Adrenal gland (tissue), 9 donors: ENCODE measurements at regions not wholly inside any gene's neighbourhood (a gene's known extent, or its start where the extent isn't known, plus 50 kb on each side); places are given as distances from the start of the nearest gene placed in this dataset.

ENCODE experiments used
- DNase-seq, 7 donors: peaks; one replicate each; pipeline ENCODE4 v3.0.0-alpha.2; 2019 to 2020
- H3K27ac ChIP-seq, 5 donors: fragments of 200-600 bp; sonication (generic) in 4 of 5; 1 replicate in 3 of 5; 2 replicates in 2 of 5; pipeline versions ENCODE4 v1.5.1 to v1.8.0; 2016 to 2020; ENCODE audit warnings: mild to moderate bottlenecking in 1 of 5
- H3K27me3 ChIP-seq: fragments of 200-600 bp; 2 replicates; pipeline ENCODE4 v1.8.0; 2021
- H3K36me3 ChIP-seq, 2 donors: fragments of 200-600 bp; replicated peaks in 1 of 2; 1 replicate in 1 of 2; 2 replicates in 1 of 2; pipeline versions ENCODE4 v1.5.1 to v1.8.0; 2018 to 2022
- H3K4me1 ChIP-seq, 2 donors: fragments of 200-600 bp; replicated peaks in 1 of 2; 1 replicate in 1 of 2; 2 replicates in 1 of 2; pipeline versions ENCODE4 v1.5.1 to v1.8.0; 2018 to 2021
- H3K4me3 ChIP-seq, 4 donors: fragments of 200-600 bp; sonication (generic) in 3 of 4; one replicate each; pipeline ENCODE4 v1.5.1; 2016 to 2018
- H3K9me3 ChIP-seq, 3 donors: fragments of 200-600 bp; sonication (generic) in 1 of 3; replicated peaks in 1 of 3; 1 replicate in 2 of 3; 2 replicates in 1 of 3; pipeline versions ENCODE4 v1.5.1 to v1.8.0; 2016 to 2021
- POLR2A ChIP-seq, 2 donors: fragments of 450-650 bp; IDR thresholded peaks; one replicate each; pipeline ENCODE4 v1.6.1; 2017; ENCODE audit warnings: antibody characterized with exemption in 2 of 2, mild to moderate bottlenecking in 2 of 2, moderate library complexity in 1 of 2
- WGBS, 4 donors: extraction: QIAGEN DNeasy Blood & Tissue Kit in 2 of 4; methylation state at CpG; one replicate each; pipeline versions ENCODE4 v1.1.5 to v1.1.7; 2013 to 2017; 5-methylcytosine and 5-hydroxymethylcytosine counted together
- intact Hi-C, 2 donors: fragments of 100-400 bp; cut with DNase I; formaldehyde crosslinking; loops; one replicate each; pipeline versions ENCODE4 v1.14.1 to v1.15.0; 2022 to 2023
- TF ChIP-seq, protein P1 (sequence below), 6 experiments: fragments of 450-650 bp in 4 of 6; fragments of 200-600 bp in 2 of 6; sonication (generic) in 1 of 6; IDR thresholded peaks; 1 replicate in 5 of 6; 2 replicates in 1 of 6; pipeline versions ENCODE4 v1.5.1 to v1.8.0; 2016 to 2021; ENCODE audit warnings: antibody characterized with exemption in 6 of 6, mild to moderate bottlenecking in 2 of 6, moderate library complexity in 1 of 6
- donor health status: healthy with polysubstance abuse.
- donor health status: Bipolar disorder and iron deficiency.
- donor health status: DM: yes; HTN: yes; CAD: no.
- donor health status: DM: no; HTN: no; CAD: no.
- donor health status: DM: no; HTN: no; CAD: no.

DNA sequence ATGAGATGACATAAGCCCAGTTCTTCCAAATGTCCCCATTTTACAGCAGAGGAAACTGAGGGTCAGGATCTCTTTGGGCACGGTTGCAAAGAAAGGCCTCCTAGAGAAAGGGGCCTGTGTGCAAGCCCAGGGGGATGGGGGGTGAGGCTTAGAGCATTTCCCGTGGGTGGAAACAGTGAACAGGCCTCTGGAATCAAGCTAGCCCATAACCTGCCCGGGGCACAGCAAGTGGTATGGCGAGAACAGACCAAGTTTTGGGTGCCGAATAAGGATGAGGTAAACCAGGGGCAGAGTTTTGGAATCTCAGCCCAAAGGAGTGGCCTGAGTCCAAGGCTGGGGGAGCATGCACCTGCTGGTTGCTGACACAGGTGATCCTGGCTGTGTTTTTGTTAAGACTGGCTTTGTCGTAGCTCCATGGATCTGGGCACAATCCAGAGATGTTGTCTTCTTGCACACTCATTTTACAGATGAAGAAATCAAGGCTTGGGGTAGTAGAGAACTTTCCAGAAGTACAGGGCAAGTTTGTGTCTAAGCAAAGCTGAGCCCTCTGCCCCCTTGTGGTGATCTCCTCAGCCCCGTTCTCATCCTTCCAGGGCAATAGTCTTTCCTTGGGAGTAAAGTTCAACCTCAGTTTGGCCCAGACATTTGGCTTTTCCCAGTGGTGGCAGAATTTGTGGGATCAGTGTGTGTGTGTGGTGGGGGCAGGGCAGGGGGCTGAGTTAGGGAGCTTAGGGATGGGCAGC lies 53.5 kb upstream of the MYEOV start:
- TF ChIP-seq POLR2A (IDR thresholded peaks at IDR 0.05): no peak
- TF ChIP-seq, protein P1, sequence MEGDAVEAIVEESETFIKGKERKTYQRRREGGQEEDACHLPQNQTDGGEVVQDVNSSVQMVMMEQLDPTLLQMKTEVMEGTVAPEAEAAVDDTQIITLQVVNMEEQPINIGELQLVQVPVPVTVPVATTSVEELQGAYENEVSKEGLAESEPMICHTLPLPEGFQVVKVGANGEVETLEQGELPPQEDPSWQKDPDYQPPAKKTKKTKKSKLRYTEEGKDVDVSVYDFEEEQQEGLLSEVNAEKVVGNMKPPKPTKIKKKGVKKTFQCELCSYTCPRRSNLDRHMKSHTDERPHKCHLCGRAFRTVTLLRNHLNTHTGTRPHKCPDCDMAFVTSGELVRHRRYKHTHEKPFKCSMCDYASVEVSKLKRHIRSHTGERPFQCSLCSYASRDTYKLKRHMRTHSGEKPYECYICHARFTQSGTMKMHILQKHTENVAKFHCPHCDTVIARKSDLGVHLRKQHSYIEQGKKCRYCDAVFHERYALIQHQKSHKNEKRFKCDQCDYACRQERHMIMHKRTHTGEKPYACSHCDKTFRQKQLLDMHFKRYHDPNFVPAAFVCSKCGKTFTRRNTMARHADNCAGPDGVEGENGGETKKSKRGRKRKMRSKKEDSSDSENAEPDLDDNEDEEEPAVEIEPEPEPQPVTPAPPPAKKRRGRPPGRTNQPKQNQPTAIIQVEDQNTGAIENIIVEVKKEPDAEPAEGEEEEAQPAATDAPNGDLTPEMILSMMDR (IDR thresholded peaks at IDR 0.05): peak in 1 of 6 experiments; percentile 7
- 85 to 93% (median 88%) methylated on average over 7 of the region's 7 CpGs for WGBS, 4 donors
- DNase-seq: peak in 4 of 7 donors; percentile 18 to 53 (median 36)

GRCh38 chr11:69241075-69241740 lies 52.7 kb upstream of the MYEOV start:
- WGBS, 4 donors: 94 to 98% (median 96%) methylated on average over 6 of the region's 6 CpGs

More for the DNA sequence above, 53.5 kb upstream of the MYEOV start:
- Histone ChIP-seq H3K4me3 (no peak overlapping the region), H3K4me1 (no peaks in the 10 kb centered on the region), H3K9me3 (no peaks in the 10 kb centered on the region), H3K27ac (no peak overlapping the region), H3K27me3 (no peaks in the 10 kb centered on the region), H3K36me3 (no peaks in the 10 kb centered on the region)
- intact Hi-C loops: no loop called here

DNA sequence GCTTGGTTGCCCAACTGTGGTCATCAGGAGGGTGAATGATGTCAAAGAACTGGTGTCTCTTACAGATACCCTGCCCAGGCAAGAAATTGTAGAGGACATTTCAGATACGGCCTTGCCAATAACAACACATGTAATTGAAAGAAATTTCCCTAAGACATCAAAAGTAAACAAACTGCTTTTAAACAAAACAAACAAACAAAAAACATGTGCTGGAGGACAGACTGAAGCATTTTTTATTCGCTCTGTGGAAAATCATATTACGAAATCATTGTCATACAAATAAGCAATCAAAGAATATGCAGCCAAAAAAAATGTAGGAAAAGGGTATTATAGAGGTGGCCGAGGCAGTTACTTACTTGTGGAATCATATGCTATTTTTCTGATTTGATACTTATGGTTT lies 52.1 kb upstream of the MYEOV start:
- H3K36me3 ChIP-seq: no peaks in the 10 kb centered on the region
- no peaks in the 10 kb centered on the region for H3K4me1 ChIP-seq
- TF ChIP-seq POLR2A (IDR thresholded peaks at IDR 0.05): no peak
- TF ChIP-seq, protein P1 (IDR thresholded peaks at IDR 0.05): no peak
- DNase-seq: no peak
- H3K27me3 ChIP-seq: no peaks in the 10 kb centered on the region
- intact Hi-C loops: no loop called here
- 81 to 86% (median 82%) methylated on average over 4 of the region's 4 CpGs for WGBS, 4 donors
- no peak overlapping the region for H3K27ac ChIP-seq
- H3K4me3 ChIP-seq: no peak overlapping the region
- H3K9me3 ChIP-seq: no peaks in the 10 kb centered on the region

More at GRCh38 chr11:69241075-69241740, 52.7 kb upstream of the MYEOV start:
- Histone ChIP-seq H3K27ac (no peak overlapping the region), H3K4me1 (no peaks in the 10 kb centered on the region), H3K4me3 (no peak overlapping the region), H3K36me3 (no peaks in the 10 kb centered on the region), H3K27me3 (no peaks in the 10 kb centered on the region), H3K9me3 (no peaks in the 10 kb centered on the region)
- intact Hi-C loops: no loop called here
- TF ChIP-seq POLR2A (IDR thresholded peaks at IDR 0.05): no peak
- TF ChIP-seq, protein P1 (IDR thresholded peaks at IDR 0.05): no peak
- DNase-seq: peak in 2 of 7 donors; percentile 0 to 10

- H3K36me3 ChIP-seq: no peaks in the 10 kb centered on the region
- no peak overlapping the region for H3K27ac ChIP-seq
- DNase-seq: peak in 2 of 7 donors; percentile 9 to 34
- no peaks in the 10 kb centered on the region for H3K4me1 ChIP-seq
- 41 to 49% (median 44%) methylated on average over 3 of the region's 3 CpGs for WGBS, 4 donors
- H3K9me3 ChIP-seq: no peaks in the 10 kb centered on the region
- H3K4me3 ChIP-seq: no peak overlapping the region
- intact Hi-C loops: no loop called here
- H3K27me3 ChIP-seq: no peaks in the 10 kb centered on the region
- TF ChIP-seq POLR2A (IDR thresholded peaks at IDR 0.05): no peak
- TF ChIP-seq, protein P1 (IDR thresholded peaks at IDR 0.05): no peak
Observed at GRCh38 chr11:69242266-69242920, 51.6 kb upstream of the MYEOV start.
